ENCODE measurements at regions not wholly inside any gene's neighbourhood (a gene's known extent, or its start where the extent isn't known, plus 50 kb on each side); places are given as distances from the start of the nearest gene placed in this dataset.

DNA sequence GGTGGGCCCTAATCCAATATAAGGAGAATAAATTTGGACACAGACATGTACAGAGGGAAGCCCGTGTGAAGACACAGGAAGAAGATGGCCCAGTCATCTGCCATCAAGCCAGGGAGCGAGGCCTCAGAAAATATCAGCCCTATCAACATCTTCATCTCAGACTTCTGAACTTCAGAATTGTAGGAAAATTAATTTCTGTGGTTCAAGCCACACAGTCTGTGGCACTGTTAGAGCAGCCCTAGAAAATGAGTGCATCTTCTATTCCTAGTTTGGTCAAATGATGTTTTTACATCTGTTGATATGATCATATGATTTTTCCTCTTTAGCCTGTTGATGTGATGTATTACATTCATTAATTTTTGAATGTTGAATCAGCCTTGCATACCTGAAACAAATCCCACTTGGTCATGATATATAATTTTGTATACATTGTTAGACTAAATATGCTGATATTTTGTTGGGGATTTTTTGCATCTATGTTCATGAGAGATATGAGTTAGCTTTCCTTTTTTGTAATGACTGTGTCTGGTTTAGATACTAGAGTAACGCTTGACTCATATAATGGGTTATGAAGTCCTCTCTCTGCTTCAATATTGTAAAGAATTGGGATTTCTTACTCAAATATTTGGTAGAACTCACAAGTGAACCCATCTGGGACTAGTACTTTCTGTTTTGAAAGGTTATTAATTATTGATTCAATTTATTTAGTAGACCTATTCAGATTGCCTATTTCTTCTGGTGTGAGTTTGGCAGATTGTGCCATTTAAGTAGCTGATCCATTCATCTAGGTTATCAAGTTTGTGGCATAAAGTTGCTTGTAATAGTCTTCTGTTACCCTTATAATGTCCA lies 451.4 kb downstream of the EIPR1 start:
- no peak for DNase-seq (ENCODE audit: low spot score)

DNA sequence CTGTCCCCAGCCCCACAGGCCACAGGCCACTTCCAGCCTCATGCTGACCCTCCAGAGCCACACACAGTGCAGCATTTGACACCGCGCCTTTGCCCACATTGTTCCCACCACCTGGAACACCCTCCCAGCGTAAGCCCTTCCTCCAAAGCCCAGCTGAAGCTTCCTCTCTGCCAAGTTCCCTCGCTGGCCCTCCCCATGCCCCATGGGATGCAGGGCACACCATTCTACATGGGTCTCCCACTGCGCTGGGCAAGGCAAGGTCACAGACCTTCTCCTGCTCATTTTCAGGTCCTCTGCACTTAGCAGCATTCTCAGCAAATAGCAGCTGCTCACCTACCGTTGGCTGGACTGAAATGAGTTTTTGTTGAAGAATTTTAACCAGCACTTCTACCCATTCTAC lies 455.5 kb downstream of the EIPR1 start:
- DNase-seq (ENCODE audit: low spot score): no peak

DNA sequence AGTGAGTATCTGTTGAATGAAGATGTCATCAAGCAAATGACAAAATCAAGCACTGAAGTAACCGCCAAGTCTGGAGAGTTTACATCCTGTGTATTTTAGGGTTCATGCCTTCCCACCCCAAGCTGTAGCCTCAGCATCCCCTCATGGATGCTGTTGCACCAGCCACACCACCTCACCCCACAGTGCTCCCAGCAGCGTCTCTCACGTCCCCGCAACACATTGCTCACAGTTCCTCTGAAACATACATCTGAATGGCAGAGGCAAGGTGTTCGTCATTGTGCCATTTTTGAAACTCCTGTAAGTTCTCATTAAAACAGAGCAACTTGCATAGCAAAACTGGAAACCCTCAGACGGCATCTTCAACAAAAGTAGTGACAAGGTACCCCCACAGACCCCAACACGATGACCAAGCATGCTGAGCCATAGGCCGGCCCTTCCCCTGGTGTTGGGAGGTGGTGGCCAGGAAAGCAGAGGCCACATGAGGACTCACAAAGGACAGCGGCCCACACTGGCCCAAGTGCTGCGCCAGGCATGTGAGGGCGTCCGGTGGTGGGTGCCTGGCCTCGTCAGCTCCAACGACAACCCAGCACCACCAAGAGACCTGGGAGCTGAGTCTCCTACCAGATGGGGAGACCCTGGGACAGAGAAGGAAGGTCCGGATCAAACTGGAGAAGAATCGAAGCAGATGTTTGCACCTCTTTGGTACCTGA lies 456.5 kb downstream of the EIPR1 start:
- no peak for DNase-seq (ENCODE audit: low spot score)

DNA sequence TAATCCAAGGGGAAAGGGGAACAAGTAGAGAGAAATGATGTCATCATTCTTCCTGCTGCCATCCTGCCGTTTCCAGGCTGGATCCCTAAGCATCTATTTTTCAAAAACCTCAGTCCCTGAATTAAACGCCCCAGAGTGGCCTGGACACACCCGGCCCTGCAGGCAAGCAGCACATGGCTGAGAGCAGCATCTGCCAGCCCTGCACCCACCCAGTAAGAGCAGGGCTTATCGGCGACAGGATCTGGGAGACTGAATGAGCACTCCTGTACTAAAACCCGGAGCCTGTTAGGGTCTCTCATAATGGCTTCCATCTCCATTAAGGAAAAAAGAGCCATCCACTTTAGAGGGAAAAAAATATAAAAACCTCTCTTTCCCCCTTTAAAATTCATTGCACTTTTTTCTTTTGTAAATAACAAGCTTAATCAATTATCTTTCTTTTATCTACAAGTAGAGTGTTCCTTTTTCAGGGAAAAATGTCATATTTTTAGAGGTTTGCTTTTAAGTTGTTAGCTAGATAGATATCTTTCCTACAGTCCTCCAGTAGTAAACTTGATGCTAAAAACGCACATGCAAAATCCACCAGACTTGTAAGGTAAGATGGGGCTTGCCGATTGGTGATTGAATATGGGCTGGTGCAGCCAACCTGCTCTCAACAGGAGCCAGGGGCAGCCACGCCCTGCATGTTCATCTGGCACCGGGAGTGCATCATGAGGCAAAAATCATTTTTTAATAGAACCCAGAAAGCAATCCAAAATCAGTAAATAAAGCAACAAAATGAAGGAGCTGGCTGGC lies 457.8 kb downstream of the EIPR1 start:
- no peak for DNase-seq (ENCODE audit: low spot score)

DNA sequence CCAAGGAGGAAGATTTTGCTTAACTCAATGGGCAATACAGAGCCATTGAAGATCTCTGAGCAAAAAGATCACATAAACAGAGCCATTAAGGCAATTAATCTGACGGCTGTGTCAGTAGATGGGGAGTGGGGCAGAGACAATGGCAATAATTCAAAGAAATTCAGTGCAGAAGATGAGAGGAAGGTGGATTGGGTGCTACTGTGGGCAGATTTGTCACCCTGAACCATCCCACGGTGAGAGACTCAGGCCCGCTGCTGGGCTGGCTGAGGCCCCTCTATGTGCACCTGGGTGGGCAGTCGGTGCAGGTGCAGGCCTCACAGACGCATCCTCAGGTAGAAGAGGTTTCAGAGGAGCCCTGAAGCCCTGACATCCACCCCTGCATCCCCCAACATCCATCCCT lies 458.6 kb downstream of the EIPR1 start:
- no peak for DNase-seq (ENCODE audit: low spot score)

DNA sequence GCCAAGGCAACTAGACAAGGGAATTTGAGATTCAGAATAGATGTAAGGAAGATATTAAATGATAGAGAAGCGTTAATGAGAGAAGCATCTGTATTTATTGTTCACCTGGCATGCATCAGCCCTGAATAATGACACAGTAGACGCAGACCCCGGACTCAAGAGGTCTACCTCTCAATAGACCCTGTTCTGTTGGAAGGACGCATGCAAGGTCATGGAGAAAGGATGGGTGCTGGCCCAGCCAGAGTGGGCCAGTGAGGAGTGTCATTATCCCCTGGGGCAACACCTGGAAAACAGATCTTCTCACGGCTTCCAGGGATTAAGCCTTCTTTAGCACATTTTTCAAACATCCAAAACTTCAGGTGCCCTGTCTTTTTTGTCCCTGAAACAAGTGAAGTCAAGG lies 461.0 kb downstream of the EIPR1 start:
- DNase-seq (ENCODE audit: low spot score): no peak

DNA sequence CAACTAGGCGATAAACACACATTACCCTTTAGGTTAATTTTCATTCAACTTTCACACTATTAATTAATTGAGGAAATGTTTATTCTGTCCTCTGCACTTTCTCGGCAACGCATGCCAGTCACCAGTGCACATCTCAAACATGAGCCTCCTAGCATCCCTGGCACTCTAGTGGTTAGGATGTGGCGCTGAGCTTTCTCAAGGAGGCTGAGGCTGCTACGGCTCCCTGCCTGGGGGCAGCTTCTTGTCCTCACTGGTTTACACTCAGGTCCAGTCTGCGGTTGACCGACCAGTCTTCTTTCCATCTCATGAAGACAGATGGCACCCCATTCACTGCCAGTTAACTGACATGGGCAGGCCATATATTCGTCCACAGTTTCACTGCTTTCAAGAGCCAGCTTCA lies 463.4 kb downstream of the EIPR1 start:
- DNase-seq (ENCODE audit: low spot score): no peak

DNA sequence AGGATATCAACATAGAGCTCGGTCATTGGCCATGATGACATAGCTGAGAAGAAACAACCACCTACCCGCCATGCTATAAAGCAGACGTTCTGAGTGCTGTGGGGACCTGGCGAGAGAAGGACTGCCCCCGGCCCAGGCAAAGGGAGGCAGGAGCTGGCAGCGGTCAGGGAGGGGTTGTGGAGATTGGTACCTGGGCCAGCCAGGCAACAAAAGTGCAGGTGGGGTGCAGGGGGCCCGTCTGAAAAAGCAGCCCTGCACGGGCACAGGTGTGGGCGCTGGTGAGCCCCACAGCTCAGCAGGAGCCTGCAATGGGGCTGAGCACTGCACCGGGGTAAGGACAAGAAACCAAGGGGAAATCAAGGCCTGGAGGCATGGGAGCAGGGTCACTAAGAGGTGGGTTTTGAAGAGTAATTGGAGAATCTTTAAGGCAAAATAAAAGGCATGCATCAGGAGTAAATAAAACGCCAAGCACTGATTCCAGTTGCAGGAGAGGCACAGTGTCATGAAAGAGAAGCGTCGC lies 464.0 kb downstream of the EIPR1 start:
- no peak for DNase-seq (ENCODE audit: low spot score)

DNA sequence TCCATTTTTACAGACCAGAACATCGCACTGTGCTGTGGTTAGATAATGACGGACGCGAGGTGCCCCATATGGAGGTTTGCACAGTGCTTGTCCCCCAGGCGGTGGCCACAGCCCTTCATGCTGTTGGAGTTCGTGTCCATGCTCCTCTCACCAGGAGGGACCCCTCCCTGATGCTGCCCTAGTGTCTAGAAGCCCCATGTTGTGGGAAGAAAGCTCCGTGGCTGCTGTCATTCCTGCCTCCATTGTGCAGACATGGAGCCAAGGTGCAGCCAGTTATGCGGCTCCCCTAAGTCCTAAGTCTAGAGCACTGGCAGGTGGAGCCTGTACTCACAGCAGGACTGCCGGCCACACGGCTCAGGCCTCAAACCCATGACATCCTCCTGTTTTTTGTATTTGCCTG lies 464.9 kb downstream of the EIPR1 start:
- no peak for DNase-seq (ENCODE audit: low spot score)

DNA sequence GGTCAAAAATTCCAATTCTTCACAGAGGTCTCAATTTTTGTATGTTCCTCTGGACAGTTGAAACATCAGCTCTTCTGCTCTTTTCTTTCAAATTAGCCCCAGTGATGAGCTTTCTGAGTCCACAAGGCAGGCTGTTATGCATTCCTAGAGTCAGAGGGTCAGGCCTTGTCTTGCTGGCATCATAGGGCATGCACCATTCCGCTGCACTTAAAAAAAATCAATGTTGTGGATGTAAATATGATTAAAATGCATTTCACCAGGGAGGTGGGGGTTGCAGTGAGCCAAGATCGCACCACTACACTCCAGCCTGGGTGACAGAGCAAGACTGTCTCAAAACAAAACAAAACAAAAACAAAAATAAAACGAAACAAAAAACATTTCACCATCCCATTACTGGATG lies 465.3 kb downstream of the EIPR1 start:
- no peak for DNase-seq (ENCODE audit: low spot score)

DNA sequence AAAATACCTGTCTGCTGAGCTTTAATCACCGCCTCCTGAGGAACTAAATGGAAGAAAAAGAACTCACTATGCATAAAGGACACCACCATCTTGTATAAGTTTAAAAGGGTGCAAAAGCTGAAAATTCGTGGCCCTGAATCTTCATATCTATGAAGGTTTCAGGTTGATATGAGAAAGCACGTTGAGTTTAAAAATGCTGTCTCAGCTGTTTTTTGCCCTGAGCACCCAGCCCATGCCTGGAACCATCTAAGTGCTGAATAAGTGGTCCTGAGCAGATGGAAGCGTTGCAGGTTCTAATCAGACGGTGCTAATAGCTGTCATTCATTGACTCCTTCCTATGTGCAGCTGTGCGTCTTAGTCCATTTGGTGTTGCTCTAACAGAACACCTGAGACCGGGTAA lies 467.4 kb downstream of the EIPR1 start:
- no peak for DNase-seq (ENCODE audit: low spot score)

DNA sequence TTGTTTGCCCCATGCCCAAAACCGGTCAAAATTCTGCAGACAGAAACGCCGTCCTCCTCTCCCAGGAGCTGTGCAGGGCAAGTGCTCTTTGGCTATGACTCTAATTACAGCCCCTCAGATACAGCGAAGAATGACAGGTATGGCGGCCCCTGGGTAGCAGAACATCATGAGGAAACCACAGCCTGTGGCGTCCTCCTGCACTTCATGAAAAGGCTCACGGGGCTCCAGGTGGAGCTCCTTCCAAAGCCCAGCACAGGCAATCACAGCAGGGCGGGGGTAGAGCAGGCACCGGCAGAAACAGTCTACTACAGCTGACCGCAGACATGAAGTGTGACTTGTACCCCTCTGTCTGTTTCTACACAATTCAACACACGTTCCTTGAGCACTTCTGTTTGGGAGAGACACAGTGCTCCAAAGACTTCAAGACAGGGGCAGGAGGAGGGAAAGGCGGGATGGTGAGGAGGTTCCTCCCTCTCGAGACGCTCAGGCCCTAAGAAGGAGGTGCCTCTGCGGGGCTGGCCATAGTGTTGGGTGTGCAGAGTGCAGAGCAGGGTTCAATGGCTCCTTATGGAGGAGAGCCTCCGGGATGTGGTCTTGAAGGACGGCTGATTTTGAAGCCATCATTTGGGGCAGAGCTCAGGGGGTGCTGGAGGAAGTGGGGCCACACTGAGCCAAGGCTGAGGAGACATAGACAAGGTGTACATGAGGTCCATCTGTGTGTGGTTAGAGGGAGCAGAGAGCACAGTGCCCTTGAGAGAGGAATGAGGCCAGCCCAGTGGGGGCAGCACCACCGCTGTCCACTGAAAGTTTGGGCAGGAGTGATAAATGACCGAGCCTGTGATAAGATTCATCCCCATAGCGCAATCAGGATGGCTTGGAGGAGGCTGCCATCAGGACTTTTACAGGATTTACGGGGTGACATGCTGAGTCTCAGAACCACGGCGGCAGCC lies 468.3 kb downstream of the EIPR1 start:
- DNase-seq (ENCODE audit: low spot score): no peak

DNA sequence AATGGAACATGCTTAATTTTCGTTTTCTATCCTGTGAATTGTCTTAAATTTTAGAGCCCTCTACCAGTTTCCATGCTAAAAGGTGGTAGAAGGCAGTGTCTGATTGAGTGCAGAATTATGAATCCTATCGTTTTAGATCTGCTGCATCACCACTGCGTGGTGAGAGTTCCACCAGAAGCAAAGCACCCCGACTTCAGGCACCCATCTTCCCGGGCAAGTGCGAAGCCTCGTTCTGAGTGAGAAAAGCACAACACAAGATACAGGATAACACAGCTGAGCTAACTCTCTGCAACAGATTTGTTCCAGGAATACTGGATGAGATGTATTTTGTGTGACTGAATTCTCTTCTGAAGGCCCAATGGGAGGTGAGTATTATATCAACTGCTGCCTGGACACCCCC lies 471.5 kb downstream of the EIPR1 start:
- no peak for DNase-seq (ENCODE audit: low spot score)

DNA sequence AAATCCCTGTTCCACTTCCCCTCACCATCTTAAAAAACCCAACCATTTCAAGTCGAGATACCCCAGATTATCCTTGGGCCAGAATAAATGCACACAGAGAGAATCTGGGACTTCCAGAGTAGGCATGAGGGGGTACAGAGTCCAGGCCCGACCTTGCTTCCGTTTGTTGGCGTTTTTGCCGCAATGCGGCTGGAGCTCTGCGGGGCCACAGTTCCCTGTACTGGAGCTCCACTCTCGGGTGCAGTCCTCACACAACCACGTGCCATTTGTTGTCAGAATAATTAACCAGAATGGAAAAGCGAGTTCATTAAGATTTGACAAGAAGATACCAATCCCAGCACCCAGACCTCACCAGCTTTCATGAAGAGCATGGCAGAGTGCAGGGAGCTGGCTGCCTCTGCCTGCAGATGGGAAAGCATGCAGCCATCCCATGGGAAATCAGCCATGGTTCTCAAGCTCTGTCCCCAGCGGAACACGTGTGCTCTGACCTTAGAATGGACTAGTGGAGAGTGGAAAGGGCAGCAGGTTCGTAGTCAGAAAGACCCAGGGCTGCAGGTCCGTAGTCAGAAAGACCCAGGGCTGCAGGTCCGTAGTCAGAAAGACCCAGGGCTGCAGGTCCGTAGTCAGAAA lies 472.8 kb downstream of the EIPR1 start:
- DNase-seq (ENCODE audit: low spot score): no peak

DNA sequence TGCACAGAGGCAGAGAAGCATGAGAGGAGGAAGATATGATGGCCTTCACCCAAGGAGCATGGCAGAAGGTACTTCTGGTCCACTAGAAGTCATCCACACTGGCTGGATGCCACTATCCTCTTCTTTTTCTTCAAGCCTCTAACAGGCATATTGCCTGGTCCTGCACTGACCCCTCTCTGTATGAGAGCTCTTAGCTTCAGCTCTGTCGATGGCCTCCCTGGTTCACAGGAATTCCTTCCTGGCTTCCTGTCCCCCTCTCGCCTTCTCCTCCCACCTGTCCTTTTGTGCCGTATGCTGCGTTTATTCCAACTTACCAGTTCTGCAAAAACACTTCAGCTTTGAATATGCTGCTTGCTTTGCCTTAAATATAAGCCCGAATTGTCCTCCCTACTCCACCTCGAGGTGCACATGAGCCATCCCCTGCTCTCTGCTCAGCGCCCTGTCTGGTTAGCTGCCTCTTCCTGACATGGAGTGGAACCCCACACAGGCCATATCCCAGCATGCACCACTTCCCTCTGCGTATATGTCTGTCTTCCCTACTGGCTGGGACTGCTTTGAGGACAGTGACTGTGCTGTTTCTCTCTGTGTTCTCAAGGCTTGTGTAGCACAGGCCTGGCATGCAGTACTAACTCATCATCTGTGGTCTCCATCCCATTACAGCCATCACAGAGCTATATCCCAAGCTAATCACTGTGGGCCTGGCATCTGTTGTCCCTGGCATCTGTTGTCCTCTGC lies 474.9 kb downstream of the EIPR1 start:
- no peak for DNase-seq (ENCODE audit: low spot score)

DNA sequence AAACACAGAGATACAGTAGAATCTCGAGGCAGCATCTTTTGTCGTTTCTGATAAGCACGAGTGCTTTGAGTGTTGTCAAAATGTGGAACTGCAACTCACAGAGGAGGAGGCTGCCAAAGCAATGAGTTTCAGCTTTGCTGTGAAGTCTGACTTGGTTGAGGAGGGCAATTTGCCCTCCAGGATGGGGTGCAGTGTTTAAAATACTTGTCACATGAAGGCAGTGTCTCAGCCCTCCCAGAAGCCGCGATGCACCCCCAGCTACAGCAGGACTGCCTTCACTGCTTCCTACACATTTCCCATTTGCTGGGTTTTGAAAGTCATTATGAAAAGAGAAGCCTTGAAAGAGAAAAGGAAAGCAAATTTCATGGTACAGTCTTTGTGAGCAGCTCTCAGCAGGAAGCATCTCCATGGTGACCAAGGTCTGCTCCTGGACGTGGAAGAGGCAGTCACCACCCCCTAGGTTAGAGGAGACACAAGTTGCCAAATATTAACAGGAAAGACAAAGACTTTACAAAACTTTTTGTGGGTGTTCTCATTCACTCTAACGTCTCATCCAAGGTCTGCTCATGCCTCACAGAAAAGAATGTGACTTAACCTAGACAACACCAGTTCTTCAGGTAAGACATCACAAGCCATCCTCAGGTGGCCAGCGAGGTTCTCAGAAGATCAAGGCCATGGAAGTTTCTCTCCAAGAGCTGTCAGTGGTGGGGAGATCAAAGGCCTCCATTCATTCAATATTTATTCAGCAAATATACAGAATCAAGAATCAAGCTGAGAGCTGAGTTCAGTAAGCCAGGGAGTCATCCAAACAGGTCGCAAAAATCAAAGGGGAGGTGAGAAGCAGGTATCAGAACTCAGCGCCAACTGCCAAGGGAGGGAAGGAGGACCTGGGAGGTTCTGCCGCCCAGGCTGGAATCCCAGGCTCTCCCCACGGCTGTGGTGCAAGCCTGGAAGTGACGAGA lies 476.0 kb downstream of the EIPR1 start:
- DNase-seq (ENCODE audit: low spot score): no peak

DNA sequence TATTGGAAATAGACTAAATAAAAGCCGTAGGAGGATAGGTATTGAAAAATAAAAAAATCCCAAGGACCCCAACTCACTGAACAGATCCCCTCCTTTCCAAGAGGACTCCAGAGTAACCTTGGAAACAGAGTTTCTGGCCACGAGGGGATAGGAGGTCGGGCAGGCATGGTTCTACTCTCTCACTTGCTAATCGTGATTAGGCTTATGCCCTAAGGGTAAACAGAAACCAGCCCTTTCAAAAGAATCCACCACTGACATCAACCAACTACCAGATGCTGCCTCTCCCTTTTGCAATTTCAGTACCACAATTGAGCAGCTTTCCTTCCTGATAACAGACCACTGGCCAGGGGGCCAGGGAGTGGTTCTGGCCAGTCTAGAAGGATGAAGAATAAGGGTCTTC lies 477.8 kb downstream of the EIPR1 start:
- no peak for DNase-seq (ENCODE audit: low spot score)

DNA sequence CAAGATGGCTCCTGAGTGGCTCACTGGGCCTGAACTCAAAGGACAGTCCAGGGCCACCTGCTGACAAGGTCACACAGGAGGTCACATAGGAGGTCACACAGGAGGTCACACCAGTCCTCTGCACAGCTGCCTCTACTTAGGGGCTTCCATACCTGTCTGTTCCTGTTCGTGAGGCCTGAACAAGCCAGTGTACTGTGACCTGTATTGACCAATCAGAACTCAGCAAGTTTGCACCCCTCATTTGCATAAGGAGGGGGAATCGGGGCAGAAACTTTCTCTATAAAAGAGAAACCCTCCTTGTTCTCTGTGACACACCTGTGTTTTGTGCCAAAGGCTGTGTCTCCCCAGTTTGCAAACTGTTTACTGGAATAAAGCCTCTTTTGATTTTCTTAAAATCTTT lies 478.9 kb downstream of the EIPR1 start:
- DNase-seq (ENCODE audit: low spot score): no peak

DNA sequence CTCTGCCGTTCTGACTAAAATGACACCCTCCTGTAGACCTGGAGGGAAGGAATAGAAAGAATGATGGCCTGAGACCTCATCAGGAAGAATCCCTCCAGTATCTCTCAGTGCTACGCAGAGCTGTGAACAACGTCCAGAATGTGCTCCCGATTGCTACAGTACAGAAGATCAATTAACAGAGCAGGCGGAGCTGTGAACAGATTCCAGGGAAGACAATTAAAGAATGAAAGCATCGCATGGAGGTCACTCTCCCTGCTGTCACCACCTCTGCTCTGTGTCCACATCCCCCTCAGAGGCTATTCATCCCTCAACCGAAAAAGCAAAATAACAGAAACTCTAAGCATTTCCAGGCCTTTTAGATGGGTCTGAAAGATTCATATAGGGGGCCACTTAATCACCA lies 481.0 kb downstream of the EIPR1 start:
- DNase-seq (ENCODE audit: low spot score): no peak
